D341Med (cell line): ENCODE measurements at regions not wholly inside any gene's neighbourhood (a gene's known extent, or its start where the extent isn't known, plus 50 kb on each side); places are given as distances from the start of the nearest gene placed in this dataset.
"Not testable (repeated sequence)": the region's sequence is repeated elsewhere in the genome, so short reads cannot be mapped to it uniquely, and the experiment has no call there.

ENCODE experiments used
- DNase-seq: peaks from one replicate; pipeline ENCODE4 v3.0.0; 2012; ENCODE audit warnings: low spot score

DNA sequence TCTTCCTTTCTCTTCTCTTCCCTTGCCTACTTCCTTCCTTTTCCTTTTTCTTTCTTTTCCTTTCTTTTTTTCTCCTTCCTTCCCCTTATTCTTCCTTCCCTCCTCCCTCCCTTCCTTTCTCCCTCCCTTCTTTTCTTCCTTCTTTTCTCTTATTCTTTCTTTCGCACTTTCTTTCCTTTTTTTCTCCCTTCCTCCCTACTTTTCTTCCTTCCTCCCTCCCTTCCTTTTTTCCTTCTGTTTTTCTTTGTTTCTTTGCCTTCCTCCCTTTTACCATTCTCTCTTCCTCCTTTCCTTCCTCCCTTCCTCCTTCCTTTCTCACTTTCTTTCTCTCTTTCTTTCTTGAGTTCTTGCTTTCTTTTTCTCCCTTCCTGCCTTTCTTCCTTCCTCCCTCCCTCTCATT, 416.5 kb downstream of the ANKRD30B start:
- not testable (repeated sequence) for DNase-seq

GRCh38 chr18:15165048-15165447, 417.1 kb downstream of the ANKRD30B start:
- DNase-seq = peak; percentile 20

DNA sequence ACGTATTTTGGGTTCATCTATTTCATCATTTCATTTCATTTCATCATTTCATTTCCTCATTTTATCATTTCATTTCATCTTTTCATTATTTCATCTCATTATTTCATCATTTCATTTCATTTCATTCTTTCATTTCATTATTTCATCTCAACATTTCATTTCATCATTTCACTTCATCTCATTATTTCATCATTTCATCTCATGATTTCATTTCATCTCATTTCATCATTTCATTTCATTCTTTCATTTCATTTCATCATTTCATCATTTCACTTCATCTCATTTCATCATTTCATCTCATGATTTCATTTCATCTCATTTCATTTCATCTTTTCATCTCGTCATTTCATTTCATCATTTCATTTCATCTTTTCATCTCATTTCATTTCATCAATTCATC, 445.1 kb downstream of the ANKRD30B start:
- DNase-seq = not testable (repeated sequence)

DNA sequence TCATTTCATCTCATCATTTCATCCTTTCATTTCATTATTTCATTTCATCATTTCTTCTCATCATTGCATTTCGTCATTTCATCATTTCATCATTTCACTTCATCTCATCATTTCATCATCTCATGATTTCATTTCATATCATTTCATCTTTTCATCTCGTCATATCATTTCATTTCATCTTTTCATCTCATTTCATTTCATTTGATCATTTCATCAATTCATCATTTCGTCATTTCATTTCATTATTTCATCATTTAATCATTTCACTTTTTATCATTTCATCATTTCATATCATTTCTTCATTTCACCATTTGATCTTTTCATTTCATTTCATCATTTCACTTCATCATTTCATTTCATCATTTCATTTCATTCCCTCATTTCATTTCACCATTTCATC, 445.8 kb downstream of the ANKRD30B start:
- DNase-seq = not testable (repeated sequence)

- DNase-seq = peak; percentile 69
Observed at GRCh38 chr18:15197338-15198115, 449.6 kb downstream of the ANKRD30B start.

DNA sequence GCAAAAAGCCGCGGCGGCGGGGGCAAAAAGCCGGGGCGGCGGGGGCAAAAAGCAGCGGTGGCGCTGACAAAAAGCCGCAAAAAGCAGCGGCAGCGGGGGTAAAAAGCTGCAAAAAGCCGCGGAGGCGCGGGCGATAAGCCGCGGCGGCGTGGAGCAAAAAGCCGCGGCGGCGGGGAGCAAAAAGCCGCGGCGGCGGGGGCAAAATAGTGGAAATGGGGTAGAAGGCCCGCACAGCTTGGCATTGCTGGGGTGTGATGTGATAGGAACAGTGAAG, 450.1 kb downstream of the ANKRD30B start:
- DNase-seq = peak; percentile 63
